Coronary artery (tissue), 2 donors: ENCODE measurements at regions not wholly inside any gene's neighbourhood (a gene's known extent, or its start where the extent isn't known, plus 50 kb on each side); places are given as distances from the start of the nearest gene placed in this dataset.

ENCODE experiments used
- DNase-seq: peaks from one replicate; pipeline ENCODE4 v3.0.0-alpha.2; 2017; ENCODE audit warnings: low spot score
- H3K27ac ChIP-seq, 2 donors: fragments of 200-600 bp; sonication (generic); one replicate each; pipeline ENCODE4 v1.5.1; 2016 to 2019
- H3K4me3 ChIP-seq: fragments of 200-600 bp; sonication (generic); 2 replicates; pipeline ENCODE4 v1.5.1; 2016; ENCODE audit warnings: mild to moderate bottlenecking, moderate library complexity
- CTCF ChIP-seq: fragments of 200-600 bp; sonication (generic); IDR thresholded peaks from one replicate; pipeline ENCODE4 v1.5.1; 2019; ENCODE audit warnings: antibody characterized with exemption

- Histone ChIP-seq H3K27ac (no peak overlapping the region), H3K4me3 (no peak overlapping the region)
- no peak for TF ChIP-seq CTCF
- no peak for DNase-seq
Observed at GRCh38 chr4:130608121-130608520, 1512.2 kb downstream of the C4orf33 start.

GRCh38 chr4:130628531-130628930 is 1532.6 kb downstream of the C4orf33 start:
- H3K27ac ChIP-seq = no peak overlapping the region
- no peak for DNase-seq
- no peak for TF ChIP-seq CTCF
- no peak overlapping the region for H3K4me3 ChIP-seq

GRCh38 chr4:130632731-130633604 is 1537.0 kb downstream of the C4orf33 start:
- no peak for TF ChIP-seq CTCF

GRCh38 chr4:130636486-130636885 is 1540.5 kb downstream of the C4orf33 start:
- DNase-seq = no peak
- TF ChIP-seq CTCF = no peak
- Histone ChIP-seq H3K27ac (no peak overlapping the region), H3K4me3 (no peak overlapping the region)

More at GRCh38 chr4:130632731-130633604, 1537.0 kb downstream of the C4orf33 start:
- no peak overlapping the region for H3K4me3 ChIP-seq
- no peak for DNase-seq
- H3K27ac ChIP-seq = no peak overlapping the region

- DNase-seq = no peak
- Histone ChIP-seq H3K27ac (no peak overlapping the region), H3K4me3 (no peak overlapping the region)
- TF ChIP-seq CTCF = no peak
Observed at GRCh38 chr4:130640592-130640991, 1544.6 kb downstream of the C4orf33 start.

- H3K27ac ChIP-seq = no peak overlapping the region
- no peak overlapping the region for H3K4me3 ChIP-seq
- no peak for TF ChIP-seq CTCF
- no peak for DNase-seq
Observed at GRCh38 chr4:130646886-130647285, 1550.9 kb downstream of the C4orf33 start.

- Histone ChIP-seq H3K4me3 (no peak overlapping the region), H3K27ac (no peak overlapping the region)
- TF ChIP-seq CTCF = no peak
- no peak for DNase-seq
Observed at GRCh38 chr4:130648570-130648969, 1552.6 kb downstream of the C4orf33 start.
